Gastrocnemius medialis (tissue), 4 donors: ENCODE measurements at regions not wholly inside any gene's neighbourhood (a gene's known extent, or its start where the extent isn't known, plus 50 kb on each side); places are given as distances from the start of the nearest gene placed in this dataset.

ENCODE experiments used
- ATAC-seq, 2 donors: fragments of 150-250 bp; one replicate each; pipeline ENCODE4 v1.9.1; 2016
- DNase-seq, 2 donors: peaks; one replicate each; pipeline ENCODE4 v3.0.0-alpha.2; 2019
- H3K27ac ChIP-seq, 4 donors: fragments of 200-600 bp; sonication (generic); 1 replicate in 1 of 4; 2 replicates in 3 of 4; pipeline ENCODE4 v1.5.1; 2016 to 2018; ENCODE audit warnings: mild to moderate bottlenecking in 2 of 4, moderate library complexity in 1 of 4
- H3K27me3 ChIP-seq, 3 donors: fragments of 200-600 bp; sonication (generic) in 2 of 3; 1 replicate in 1 of 3; 2 replicates in 2 of 3; pipeline versions ENCODE4 v1.5.1 to v1.6.0; 2016 to 2019; ENCODE audit warnings: mild to moderate bottlenecking in 1 of 3, moderate library complexity in 1 of 3
- H3K36me3 ChIP-seq, 2 donors: fragments of 200-600 bp; sonication (generic) in 1 of 2; one replicate each; pipeline ENCODE4 v1.5.1; 2017 to 2018
- H3K4me1 ChIP-seq, 2 donors: fragments of 200-600 bp; sonication (generic) in 1 of 2; one replicate each; pipeline ENCODE4 v1.5.1; 2016 to 2017; ENCODE audit warnings: mild to moderate bottlenecking in 2 of 2
- H3K4me3 ChIP-seq, 4 donors: fragments of 200-600 bp; sonication (generic) in 3 of 4; 1 replicate in 1 of 4; 2 replicates in 3 of 4; pipeline ENCODE4 v1.5.1; 2016 to 2019; ENCODE audit warnings: mild to moderate bottlenecking in 2 of 4
- H3K9me3 ChIP-seq, 3 donors: fragments of 200-600 bp; sonication (generic) in 2 of 3; 1 replicate in 1 of 3; 2 replicates in 2 of 3; pipeline ENCODE4 v1.5.1; 2016 to 2019
- CTCF ChIP-seq, 5 experiments: fragments of 450-650 bp in 3 of 5; fragments of 200-600 bp in 2 of 5; sonication (generic) in 2 of 5; IDR thresholded peaks in 4 of 5; conservative IDR thresholded peaks in 1 of 5; 1 replicate in 4 of 5; 2 replicates in 1 of 5; pipeline ENCODE4 v1.5.1; 2016 to 2019; ENCODE audit warnings: antibody characterized with exemption in 5 of 5, mild to moderate bottlenecking in 3 of 5, moderate library complexity in 3 of 5
- POLR2A ChIP-seq, 2 donors: fragments of 450-650 bp; IDR thresholded peaks; one replicate each; pipeline ENCODE4 v1.6.1; 2017; ENCODE audit warnings: antibody characterized with exemption in 2 of 2, mild to moderate bottlenecking in 2 of 2, moderate library complexity in 2 of 2
- in situ Hi-C, 4 donors: fragments of 200-750 bp; cut with MboI; loops; one replicate each; pipeline versions ENCODE4 v1.15.0 to v1.8.0; 2017; ENCODE audit warnings: low sequenced_read_pairs in 4 of 4
- intact Hi-C: fragments of 100-400 bp; cut with DNase I; formaldehyde crosslinking; loops from one replicate; pipeline ENCODE4 v1.15.1; 2023; ENCODE audit warnings: low total_unique reads

- intact Hi-C loops (no loop called here), in situ Hi-C loops (no loop called here)
- no peak for TF ChIP-seq POLR2A (IDR thresholded peaks at IDR 0.05)
- TF ChIP-seq CTCF (IDR thresholded peaks at IDR 0.05 in 4 of 5, conservative IDR thresholded peaks at IDR 0.05 in 1 of 5), result no peak
- no peak overlapping the region for H3K4me3 ChIP-seq
- no peaks in the 10 kb centered on the region for H3K4me1 ChIP-seq
- H3K27me3 ChIP-seq, result no peaks in the 10 kb centered on the region
- no peaks in the 10 kb centered on the region for H3K9me3 ChIP-seq
- DNase-seq, result no peak
- no peak overlapping the region for H3K27ac ChIP-seq
- H3K36me3 ChIP-seq, result no peaks in the 10 kb centered on the region
- no peak for ATAC-seq
Measured at GRCh38 chr16:80116711-80117110, 424.1 kb upstream of the DYNLRB2 start.

GRCh38 chr16:80114699-80115098, 426.1 kb upstream of the DYNLRB2 start:
- Histone ChIP-seq H3K27ac (no peak overlapping the region), H3K4me3 (no peak overlapping the region), H3K36me3 (no peaks in the 10 kb centered on the region), H3K4me1 (no peaks in the 10 kb centered on the region), H3K9me3 (no peaks in the 10 kb centered on the region), H3K27me3 (no peaks in the 10 kb centered on the region)
- DNase-seq (no peak), ATAC-seq (no peak)
- intact Hi-C loops, result no loop called here
- no peak for TF ChIP-seq POLR2A (IDR thresholded peaks at IDR 0.05)
- no peak for TF ChIP-seq CTCF (IDR thresholded peaks at IDR 0.05 in 4 of 5, conservative IDR thresholded peaks at IDR 0.05 in 1 of 5)
- in situ Hi-C loops, result no loop called here

- intact Hi-C loops (no loop called here), in situ Hi-C loops (no loop called here)
- Histone ChIP-seq H3K9me3 (no peaks in the 10 kb centered on the region), H3K27ac (no peak overlapping the region), H3K4me3 (no peak overlapping the region), H3K36me3 (no peaks in the 10 kb centered on the region), H3K4me1 (no peaks in the 10 kb centered on the region), H3K27me3 (no peaks in the 10 kb centered on the region)
- ATAC-seq, result no peak
- TF ChIP-seq CTCF (IDR thresholded peaks at IDR 0.05 in 4 of 5, conservative IDR thresholded peaks at IDR 0.05 in 1 of 5) (no peak), POLR2A (IDR thresholded peaks at IDR 0.05) (no peak)
- DNase-seq, result no peak
Measured at GRCh38 chr16:80113873-80114574, 426.8 kb upstream of the DYNLRB2 start.

GRCh38 chr16:80109581-80109980, 431.2 kb upstream of the DYNLRB2 start:
- in situ Hi-C loops, result no loop called here
- no peaks in the 10 kb centered on the region for H3K9me3 ChIP-seq
- H3K27ac ChIP-seq, result no peak overlapping the region
- TF ChIP-seq CTCF (IDR thresholded peaks at IDR 0.05 in 4 of 5, conservative IDR thresholded peaks at IDR 0.05 in 1 of 5) (no peak), POLR2A (IDR thresholded peaks at IDR 0.05) (no peak)
- no peak overlapping the region for H3K4me3 ChIP-seq
- H3K27me3 ChIP-seq, result no peaks in the 10 kb centered on the region
- DNase-seq (no peak), ATAC-seq (no peak)
- no peaks in the 10 kb centered on the region for H3K36me3 ChIP-seq
- intact Hi-C loops, result no loop called here
- no peaks in the 10 kb centered on the region for H3K4me1 ChIP-seq

- H3K36me3 ChIP-seq, result no peaks in the 10 kb centered on the region
- no peak for DNase-seq
- H3K9me3 ChIP-seq, result no peaks in the 10 kb centered on the region
- no peak overlapping the region for H3K4me3 ChIP-seq
- intact Hi-C loops (no loop called here), in situ Hi-C loops (no loop called here)
- H3K27me3 ChIP-seq, result no peaks in the 10 kb centered on the region
- ATAC-seq, result no peak
- TF ChIP-seq POLR2A (IDR thresholded peaks at IDR 0.05) (no peak), CTCF (IDR thresholded peaks at IDR 0.05 in 4 of 5, conservative IDR thresholded peaks at IDR 0.05 in 1 of 5) (no peak)
- no peak overlapping the region for H3K27ac ChIP-seq
- H3K4me1 ChIP-seq, result no peaks in the 10 kb centered on the region
Measured at GRCh38 chr16:80107900-80108299, 432.9 kb upstream of the DYNLRB2 start.
